D341Med (cell line): ENCODE measurements at regions not wholly inside any gene's neighbourhood (a gene's known extent, or its start where the extent isn't known, plus 50 kb on each side); places are given as distances from the start of the nearest gene placed in this dataset.
"Not testable (repeated sequence)": the region's sequence is repeated elsewhere in the genome, so short reads cannot be mapped to it uniquely, and the experiment has no call there.

ENCODE experiments used
- DNase-seq: peaks from one replicate; pipeline ENCODE4 v3.0.0; 2012; ENCODE audit warnings: low spot score

DNA sequence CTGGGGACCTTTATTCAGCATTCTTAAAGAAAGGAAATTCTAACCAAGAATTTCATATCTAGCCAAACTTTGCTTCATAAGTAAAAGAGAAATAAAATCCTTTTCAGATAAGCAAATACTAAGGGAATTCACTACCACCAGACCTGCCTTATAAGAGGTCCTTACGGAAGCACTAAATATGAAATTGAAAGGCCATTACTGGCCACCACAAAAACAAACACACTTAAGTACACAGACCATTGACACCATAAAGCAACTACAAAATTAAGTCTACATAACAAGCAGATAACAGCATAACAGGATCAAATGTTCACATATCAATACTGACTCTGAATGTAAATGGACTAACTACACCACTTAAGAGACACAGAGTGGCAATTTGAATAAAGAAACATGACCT, 361.4 kb upstream of the POU5F2 start:
- no peak for DNase-seq

DNA sequence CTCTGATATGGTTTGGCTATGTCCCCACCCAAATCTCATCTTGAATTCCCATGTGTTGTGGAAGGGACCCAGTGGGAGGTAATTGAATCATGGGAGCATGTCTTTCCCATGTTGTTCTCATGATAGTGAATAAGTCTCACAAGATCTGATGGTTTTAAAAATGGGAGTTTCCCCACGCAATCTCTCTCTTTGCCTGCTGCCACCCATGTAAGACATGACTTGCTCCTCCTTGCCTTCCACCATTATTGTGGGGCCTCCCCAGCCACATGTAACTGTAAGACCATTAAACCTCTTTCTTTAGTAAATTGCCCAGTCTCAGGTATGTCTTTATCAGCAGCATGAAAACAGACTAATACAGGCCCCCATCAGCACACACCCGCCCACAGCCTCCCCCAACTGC, 356.0 kb upstream of the POU5F2 start:
- not testable (repeated sequence) for DNase-seq

DNA sequence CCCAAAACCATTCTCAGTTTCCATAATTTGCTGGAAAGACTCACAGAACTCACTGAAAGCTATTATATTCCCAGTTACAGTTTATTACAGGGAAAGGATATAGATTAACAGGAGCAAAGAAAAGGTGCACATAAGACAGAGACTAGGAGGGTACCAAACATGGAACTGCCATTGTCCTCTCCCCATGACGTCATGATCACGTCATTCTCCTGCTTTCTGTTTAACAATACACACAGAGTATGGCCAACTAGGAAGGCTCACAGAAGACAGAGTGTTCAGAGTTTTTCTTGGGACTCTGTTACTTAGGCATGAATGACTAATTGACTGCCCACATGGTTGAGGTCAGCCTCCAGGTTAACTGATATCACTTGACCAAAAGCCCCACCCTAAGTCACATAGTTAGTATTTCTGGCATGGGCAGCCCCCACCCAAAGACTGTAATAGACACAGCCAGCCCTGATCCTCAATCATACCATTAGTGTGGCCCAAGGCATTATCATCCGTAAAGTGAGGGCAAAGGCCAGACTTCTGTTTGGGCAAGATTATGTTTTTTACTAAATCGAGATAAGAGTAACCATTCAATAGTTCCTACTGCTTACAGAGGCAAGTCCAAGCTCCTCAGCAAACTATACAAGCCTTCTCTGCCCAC, 353.5 kb upstream of the POU5F2 start:
- no peak for DNase-seq

DNA sequence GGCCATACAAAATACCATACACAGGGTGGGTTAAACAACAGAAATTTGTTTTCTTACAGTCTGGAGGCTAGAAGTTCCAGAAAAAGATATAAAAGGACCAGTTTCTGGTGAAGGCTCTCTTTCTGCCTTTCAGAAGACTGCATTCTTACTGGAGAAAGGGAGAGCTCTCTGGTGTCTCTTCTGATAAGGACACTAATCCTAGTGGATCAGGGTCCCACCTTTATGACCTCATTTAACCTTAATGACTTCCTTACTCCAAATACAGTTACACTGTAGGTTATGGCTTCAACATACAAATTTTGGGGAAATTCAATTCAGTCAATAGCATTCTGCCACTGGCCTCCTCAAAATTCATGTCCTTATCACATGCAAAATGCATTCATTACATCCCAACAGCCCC, 351.9 kb upstream of the POU5F2 start:
- no peak for DNase-seq

DNA sequence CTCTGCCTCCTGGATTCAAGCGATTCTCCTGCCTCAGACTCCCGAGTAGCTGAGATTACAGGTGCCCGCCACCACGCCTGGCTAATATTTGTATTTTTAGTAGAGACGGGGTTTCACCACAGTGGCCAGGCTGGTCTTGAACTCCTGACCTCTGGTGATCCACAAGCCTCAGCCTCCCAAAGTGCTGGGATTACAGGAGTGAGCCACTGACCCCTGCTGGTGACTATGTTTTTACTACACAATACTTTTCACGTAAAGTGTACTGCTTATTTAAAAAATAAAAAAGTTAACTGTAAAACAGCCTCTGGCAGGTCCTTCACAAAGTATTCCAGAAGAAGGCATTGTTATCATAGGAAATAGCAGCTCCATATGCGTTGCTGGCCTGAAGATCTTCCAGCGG, 345.2 kb upstream of the POU5F2 start:
- DNase-seq: not testable (repeated sequence)

DNA sequence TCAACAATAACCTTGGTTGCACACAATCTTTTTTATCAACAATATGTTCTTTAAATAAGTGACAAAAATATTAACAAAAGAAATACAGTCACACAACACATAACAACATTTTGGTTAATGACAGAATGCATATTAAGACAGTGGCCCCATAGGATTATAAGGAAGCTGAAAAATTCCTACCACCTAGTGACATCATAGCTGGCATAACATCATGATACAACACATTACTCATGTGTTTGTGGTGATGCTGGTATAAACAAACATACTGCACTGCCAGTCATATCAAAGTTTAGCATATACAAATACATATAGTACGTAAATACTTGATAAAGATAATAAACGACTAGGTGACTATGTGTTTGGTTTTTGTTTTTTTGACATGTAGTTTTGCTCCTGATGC, 344.8 kb upstream of the POU5F2 start:
- no peak for DNase-seq

DNA sequence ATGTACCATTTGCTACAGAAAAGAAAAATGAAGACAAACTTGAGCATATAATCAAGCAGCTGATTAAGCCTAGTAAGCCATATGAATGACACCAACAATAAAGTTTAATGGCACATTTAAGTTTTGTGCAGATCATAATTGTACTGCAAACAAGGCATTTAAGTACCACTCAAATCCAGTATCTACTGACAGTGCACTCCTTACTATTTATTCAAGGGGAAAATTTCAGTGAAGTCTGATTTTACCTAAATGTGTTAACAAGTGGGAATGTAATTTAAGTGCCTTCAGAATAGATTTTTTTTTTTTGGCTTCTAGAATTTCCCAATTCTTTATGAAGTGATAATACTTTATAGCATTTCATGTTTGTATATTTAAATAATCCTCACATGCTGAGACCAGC, 341.0 kb upstream of the POU5F2 start:
- DNase-seq: no peak

DNA sequence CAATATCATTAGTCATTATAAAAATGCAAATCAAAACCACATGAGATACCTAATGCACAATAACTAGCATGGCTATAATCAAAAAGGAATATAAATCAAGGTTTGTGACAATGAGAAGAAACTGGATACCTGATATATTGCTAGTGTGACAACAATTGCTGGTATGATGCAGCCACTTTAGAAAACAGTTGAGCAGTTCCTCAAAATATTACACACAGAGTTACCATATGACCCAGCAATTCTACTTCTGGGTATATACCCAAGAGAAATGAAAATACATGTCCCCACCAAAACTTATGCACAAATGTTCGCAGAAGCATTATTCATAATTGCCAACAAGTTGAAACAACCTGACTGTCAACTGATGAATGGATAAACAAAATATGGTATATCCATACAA, 339.7 kb upstream of the POU5F2 start:
- DNase-seq: no peak

DNA sequence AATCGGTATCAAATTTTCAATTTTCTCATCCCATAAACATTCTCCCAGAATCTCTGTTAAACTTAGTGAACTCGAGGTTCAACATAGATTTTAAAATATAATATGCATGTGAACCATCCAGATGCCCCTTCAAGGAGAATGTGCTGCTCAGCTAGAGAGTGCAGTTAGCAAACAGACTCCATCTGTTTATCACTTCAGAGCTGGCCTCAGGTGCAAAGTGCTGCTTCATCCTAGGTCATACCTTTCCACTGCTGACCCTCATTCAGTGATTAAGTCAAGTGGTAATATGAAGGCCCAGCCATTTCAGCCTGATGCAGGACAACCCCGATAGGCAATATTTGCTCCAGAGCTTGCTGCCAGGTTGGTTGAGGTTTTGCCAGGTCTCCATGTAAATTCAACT, 339.0 kb upstream of the POU5F2 start:
- no peak for DNase-seq

DNA sequence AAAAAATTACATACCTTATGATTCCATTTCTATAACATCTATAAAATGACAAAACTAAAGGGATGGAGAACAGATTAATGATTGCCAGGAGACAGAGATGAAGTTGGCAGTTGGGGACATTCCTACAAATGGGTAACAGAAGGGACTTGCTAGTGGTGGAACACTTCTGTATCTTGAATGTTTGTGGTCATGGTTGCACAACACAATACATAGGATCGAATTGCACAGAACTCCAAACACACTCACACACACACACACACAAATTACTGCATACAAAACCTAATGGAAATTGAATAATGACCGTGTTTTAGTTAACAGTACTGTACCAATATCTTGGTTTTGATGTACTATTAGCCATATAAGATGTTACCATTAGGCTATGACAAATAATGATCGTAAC, 330.7 kb upstream of the POU5F2 start:
- DNase-seq: no peak

DNA sequence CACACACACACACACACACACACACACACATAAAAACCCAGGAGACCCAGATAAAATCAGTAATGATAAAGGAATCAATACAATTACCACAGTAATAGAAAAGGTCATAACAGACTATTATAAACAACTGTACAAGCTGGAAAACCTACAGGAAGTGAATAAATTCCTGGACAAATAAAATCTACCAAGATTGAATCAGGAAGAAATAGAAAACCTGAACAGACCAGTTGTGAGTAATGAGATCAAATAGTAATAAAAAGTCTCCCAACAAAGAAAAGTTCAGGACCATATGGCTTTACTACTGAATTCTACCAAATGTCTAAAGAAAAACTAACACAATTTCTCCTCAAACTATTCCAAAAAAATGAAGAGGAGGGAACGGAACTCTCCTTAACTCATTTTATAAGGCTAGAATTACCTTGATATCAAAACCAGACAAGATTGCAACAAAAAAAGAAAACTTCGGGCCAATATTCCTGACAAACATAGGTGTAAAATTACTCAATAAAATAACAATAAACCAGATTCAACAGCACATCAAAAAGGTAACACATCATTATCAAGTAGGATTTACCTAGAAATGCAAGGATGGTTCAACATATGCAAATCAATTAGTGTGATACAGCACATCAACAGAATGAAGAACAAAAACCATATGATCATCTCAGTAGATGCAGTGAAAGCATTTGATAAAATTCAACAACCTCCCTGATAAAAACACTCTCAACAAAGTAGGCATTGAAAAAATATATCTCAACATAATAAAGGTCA, 325.2 kb upstream of the POU5F2 start:
- DNase-seq: no peak

DNA sequence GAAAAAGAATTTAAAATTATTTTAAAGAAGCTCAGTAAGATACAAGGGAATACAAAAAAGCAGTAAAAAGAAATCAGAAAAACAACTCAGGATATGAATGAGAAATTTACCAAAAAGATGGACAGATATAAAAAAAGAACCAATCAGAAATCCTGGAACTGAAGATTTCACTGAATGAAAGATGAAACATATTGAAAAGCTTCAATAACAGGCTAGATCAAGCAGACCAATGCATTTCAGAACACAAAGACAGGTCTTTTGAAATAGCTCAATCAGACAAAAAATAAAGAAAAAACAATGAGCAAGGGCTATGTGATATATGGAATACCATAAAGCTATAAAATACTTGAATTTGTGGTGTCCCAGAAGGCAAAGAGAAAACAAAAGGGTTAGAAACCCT, 322.6 kb upstream of the POU5F2 start:
- DNase-seq: no peak

DNA sequence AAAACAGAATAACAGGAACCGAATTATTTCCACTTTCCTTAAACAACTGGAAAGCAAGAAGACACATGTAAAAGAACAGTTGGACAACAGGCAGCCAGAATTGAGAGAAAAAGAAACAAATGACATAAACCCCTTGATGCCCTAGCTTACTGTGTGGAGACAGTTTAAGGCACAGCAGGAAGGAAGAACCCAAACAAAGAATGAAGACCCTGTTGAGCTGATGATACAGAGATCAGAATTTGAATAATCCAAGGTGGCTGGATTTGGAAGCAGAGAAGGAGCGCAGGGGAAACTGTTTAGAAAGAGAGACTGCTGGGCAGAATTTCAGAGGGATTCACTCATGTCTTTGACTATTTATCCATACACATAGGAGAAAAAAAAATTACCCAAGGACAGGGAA, 316.3 kb upstream of the POU5F2 start:
- DNase-seq: no peak

DNA sequence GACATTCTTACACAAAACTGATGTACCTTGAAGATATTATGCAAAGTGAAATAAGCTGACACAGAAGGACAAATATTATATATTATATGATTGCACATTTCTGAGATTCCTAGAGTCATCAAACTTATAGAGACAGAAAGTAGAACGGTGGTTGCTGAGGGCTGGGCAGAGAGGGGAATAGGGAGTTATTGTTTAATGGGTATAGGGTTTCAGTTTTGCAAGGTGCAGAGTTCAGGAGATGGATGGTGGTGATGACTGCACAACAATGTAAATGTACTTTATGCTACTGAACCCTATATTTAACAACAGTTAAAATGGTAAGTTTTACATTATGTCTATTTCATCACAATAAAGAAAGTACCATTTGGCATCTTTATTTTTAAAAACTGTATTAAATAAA, 315.8 kb upstream of the POU5F2 start:
- DNase-seq: no peak

DNA sequence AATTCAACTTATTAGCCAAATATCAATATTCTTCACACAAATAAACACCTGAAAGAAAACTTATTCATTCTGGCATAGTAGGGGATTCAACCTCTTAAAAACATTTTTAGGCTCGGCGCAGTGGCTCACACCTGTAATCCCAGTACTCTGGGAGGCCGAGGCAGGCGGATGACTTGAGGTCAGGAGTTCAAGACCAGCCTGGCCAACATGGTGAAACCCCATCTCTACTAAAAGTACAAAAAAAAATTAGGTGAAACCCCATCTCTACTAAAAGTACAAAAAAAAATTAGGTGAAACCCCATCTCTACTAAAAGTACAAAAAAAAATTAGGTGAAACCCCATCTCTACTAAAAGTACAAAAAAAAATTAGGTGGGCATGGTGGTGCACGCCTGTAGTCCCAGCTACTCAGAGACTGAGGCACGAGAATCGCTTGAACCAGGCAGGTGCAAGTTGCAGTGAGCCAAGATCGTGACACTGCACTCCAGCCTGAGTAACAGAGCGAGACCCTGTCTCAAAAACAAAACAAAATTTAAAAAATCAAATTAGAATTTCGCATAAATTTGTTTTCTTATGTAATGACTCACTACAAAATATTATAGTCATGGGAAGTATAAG, 308.0 kb upstream of the POU5F2 start:
- DNase-seq: not testable (repeated sequence)

DNA sequence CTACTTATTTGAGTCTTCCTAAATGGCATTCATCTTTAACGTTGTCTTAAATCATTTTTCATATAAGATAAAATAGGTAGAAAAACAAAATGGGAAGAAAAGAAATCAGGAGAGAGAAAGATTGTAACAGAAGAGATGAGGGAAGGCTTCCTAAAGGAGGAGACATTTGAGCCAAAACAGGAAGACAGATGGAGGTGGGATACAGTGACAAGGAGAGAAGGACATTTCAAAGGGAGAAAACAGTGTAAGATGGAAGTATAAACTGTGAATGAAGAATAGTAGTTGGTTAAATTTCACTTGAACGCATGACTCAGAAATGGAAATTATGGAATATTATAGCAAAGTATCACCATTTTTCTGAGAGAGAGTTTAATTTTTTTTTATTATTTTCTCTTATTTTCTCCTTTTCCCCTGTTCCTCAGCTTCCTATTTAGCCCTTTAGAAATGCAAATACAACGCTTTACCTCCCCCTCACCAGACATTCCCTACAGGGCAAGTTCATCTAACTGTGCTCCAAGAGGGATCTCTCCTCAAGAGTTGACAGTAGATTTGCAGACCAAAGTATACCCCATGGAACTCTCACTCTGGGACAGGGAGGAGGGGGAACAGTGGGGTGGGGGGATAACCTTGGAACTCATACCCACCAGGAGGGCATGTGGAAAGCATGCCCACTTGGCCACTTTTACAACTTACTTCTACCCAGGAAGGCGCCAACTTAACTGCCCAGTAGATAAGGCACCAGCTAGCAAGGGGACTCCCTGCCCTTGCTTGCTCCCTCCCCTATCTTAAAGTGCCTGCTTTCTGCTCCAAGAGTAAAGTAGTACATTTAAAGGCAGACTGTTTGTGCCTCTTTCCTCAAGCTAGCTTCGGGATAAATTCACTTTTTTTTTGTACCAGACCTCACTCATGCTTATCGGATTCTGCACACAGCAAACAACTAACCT, 304.7 kb upstream of the POU5F2 start:
- no peak for DNase-seq

DNA sequence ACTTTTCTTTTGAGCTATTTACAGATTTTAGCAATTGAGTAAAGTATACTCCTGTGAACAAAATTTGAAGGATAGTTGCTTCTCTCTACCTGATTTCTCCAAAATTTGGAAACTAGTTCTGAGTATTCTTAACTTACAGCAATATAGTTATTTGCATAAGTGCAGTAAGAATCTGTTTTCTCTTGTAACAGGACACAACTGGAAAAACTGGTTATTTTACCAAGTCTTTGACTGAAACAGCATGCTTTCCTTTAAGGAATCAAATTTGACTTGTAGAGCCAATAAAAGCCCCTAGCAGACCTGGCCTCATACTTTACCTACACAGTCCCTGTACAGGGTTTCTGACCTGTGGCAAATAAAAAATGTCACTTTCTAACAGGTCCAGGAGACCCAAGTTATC, 301.9 kb upstream of the POU5F2 start:
- no peak for DNase-seq

DNA sequence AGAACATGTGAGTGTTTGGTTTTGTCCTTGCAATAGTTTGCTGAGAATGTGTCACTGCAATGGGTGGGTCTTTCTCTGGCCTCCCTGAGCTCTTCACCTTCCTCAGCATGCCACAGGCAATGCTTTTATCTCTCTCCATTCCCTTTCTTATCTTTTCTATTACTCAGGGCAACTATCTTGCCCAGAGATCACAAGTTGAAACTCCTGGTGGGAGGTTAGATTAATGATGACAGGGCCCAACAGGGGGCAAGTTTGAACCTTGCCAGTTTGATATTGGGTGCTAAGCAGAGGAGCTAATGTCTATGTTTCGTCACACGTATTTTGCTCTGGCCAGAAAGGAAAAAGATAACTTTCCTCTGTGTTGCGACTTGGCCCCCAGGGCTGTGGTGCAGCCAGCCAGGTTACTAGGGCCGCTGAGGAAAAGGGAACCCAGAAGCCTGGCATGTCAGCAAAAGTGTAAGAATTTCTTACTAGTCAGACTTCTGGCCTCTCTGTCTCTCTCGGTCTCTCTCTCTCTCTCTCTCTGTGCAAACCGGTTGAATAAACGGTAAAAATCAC, 299.3 kb upstream of the POU5F2 start:
- DNase-seq: no peak

DNA sequence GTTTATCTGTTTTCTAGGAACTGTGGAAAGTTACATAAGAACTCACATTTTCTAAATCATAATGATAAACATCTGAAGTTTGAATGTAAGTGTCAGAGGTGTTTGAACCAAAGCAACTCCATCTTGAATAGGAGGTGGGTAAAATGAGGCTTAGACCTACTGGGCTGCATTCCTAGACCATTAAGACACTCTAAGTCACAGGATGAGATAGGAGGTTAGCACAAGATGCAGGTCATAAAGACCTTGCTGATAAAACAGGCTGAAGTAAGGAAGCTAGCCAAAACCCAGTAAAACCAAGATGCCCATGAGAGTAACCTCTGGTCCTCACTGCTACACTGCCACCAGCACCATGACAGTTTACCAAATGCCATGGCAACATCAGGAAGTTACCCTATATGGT, 297.7 kb upstream of the POU5F2 start:
- no peak for DNase-seq

DNA sequence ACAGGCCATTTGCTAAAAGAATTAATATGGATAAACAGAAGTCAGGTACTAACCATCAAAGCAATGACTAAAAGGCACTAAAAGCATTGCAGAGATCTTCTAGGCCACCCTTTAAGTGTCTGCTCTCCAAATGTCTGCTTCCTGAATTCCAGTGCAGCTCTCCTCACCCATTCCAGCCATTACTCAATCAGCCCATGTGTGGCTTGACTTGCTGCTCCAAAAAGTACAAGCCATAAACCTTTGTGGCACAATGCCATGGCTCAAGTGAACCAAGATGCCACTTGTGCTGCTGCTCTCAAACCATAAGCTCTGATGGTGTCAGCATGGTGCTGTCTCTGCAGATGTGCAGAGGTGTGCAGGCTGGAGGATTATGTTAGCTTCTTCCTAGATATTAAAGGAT, 290.2 kb upstream of the POU5F2 start:
- DNase-seq: no peak

DNA sequence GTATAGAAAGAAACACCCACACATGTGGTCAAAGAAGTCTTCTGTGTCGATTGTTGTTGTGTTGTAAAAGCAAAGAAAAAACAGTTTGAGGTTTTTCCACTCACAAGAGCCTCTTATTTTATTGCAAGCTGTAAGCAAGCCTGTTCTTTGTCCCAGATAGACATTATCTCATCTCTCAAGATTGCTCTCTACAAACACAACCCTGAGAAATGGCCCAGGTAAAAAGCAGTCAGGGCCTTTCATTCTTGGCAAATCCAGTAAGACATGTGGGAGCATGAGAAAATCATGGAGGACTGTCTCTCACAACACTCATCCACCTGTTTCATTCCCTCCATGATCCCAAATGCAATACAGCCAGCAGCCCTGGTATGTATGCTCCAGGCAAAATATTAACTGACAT, 286.6 kb upstream of the POU5F2 start:
- DNase-seq: no peak

DNA sequence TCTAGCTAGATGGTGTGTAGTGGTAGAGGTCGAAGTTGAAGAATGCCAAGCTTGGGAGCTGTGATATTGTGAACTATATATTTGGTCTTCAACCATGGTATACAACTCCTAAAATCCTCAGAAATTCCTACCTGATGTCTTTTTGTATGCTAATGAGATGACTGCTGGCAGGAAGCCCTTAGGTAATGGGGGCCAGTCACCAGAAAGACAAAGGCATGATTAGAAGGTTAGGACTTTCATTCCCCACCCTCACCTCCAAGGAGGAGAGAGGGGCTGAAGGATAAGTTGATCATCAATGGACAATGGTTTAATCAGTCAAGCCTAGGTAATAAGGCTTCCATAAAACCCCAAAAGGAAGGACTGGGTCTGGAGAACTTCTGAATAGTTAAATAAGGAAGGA, 285.7 kb upstream of the POU5F2 start:
- no peak for DNase-seq
